Smooth muscle cell (in vitro differentiated cells): ENCODE measurements at regions not wholly inside any gene's neighbourhood (a gene's known extent, or its start where the extent isn't known, plus 50 kb on each side); places are given as distances from the start of the nearest gene placed in this dataset.

ENCODE experiments used
- DNase-seq: peaks from one replicate; lab custom pipeline; 2025; ENCODE audit not compliant: unreplicated experiment; lab: John Stamatoyannopoulos, UW
- H2AFZ ChIP-seq: fragments of 200-600 bp; sonication (generic); 2 replicates; pipeline ENCODE4 v1.6.0; 2016; ENCODE audit warnings: antibody characterized with exemption, low read depth, mild to moderate bottlenecking
- H3F3A ChIP-seq: fragments of 200-600 bp; sonication (generic); 2 replicates; pipeline ENCODE4 v1.6.0; 2017; ENCODE audit warnings: antibody characterized with exemption, low read depth
- H3K27ac ChIP-seq: fragments of 200-600 bp; sonication (generic); 2 replicates; pipeline ENCODE4 v1.5.1; 2016; ENCODE audit warnings: low read depth, mild to moderate bottlenecking
- H3K27me3 ChIP-seq: fragments of 200-600 bp; sonication (generic); 2 replicates; pipeline ENCODE4 v1.6.1; 2016; ENCODE audit warnings: low read depth, mild to moderate bottlenecking
- H3K36me3 ChIP-seq: fragments of 200-600 bp; sonication (generic); 2 replicates; pipeline ENCODE4 v1.5.1; 2016; ENCODE audit warnings: low read depth
- H3K4me1 ChIP-seq: fragments of 200-600 bp; sonication (generic); 2 replicates; pipeline ENCODE4 v1.5.1; 2016; ENCODE audit warnings: low read depth
- H3K4me2 ChIP-seq: fragments of 200-600 bp; sonication (generic); 2 replicates; pipeline ENCODE4 v1.6.0; 2016; ENCODE audit warnings: mild to moderate bottlenecking
- H3K4me3 ChIP-seq: fragments of 200-600 bp; sonication (generic); 2 replicates; pipeline ENCODE4 v1.5.1; 2016; ENCODE audit warnings: mild to moderate bottlenecking
- H3K79me2 ChIP-seq: fragments of 200-600 bp; sonication (generic); 2 replicates; pipeline ENCODE4 v1.6.0; 2016; ENCODE audit warnings: low read depth, mild to moderate bottlenecking
- H3K9ac ChIP-seq: fragments of 200-600 bp; sonication (generic); 2 replicates; pipeline ENCODE4 v1.6.0; 2016; ENCODE audit warnings: low read depth
- H3K9me3 ChIP-seq: fragments of 200-600 bp; sonication (generic); replicated peaks from 2 replicates; pipeline ENCODE4 v1.5.1; 2016; ENCODE audit warnings: low read depth
- H4K20me1 ChIP-seq: fragments of 200-600 bp; sonication (generic); 2 replicates; pipeline ENCODE4 v1.6.0; 2016; ENCODE audit warnings: low read depth
- CTCF ChIP-seq: fragments of 200-600 bp; sonication (generic); IDR thresholded peaks from 2 replicates; pipeline ENCODE4 v1.5.1; 2017; ENCODE audit warnings: borderline replicate concordance, mild to moderate bottlenecking, antibody characterized with exemption; ENCODE audit not compliant: insufficient read depth, poor library complexity, severe bottlenecking
- WGBS: methylation state at CpG from one replicate; pipeline ENCODE4 v1.1.7; 2016; ENCODE audit warnings: low lambda C conversion rate; 5-methylcytosine and 5-hydroxymethylcytosine counted together

- WGBS: 88% methylated on average over 10 of the region's 10 CpGs
- H3F3A ChIP-seq: no peaks in the 10 kb centered on the region
- H3K4me1 ChIP-seq: no peaks in the 10 kb centered on the region
- H3K4me2 ChIP-seq: no peak overlapping the region
- no peaks in the 10 kb centered on the region for H3K27me3 ChIP-seq
- H3K4me3 ChIP-seq: no peak overlapping the region
- H3K27ac ChIP-seq: no peak overlapping the region
- no peak for DNase-seq
- no peaks in the 10 kb centered on the region for H3K9me3 ChIP-seq
- H3K9ac ChIP-seq: no peak overlapping the region
- no peaks in the 10 kb centered on the region for H4K20me1 ChIP-seq
- no peaks in the 10 kb centered on the region for H3K36me3 ChIP-seq
- no peak overlapping the region for H2AFZ ChIP-seq
- no peak for TF ChIP-seq CTCF
- H3K79me2 ChIP-seq: no peaks in the 10 kb centered on the region
These were observed 870.2 kb downstream of the CBLN2 start for GRCh38 chr18:71673954-71674353.

- TF ChIP-seq CTCF: no peak
- WGBS: 83% methylated on average over 5 of the region's 5 CpGs
These were observed 870.6 kb downstream of the CBLN2 start for GRCh38 chr18:71673498-71673897.

GRCh38 chr18:71666481-71666880 lies 877.7 kb downstream of the CBLN2 start:
- Histone ChIP-seq H3K4me1 (no peaks in the 10 kb centered on the region), H3K9me3 (no peaks in the 10 kb centered on the region), H3K36me3 (no peaks in the 10 kb centered on the region), H3K4me3 (no peak overlapping the region), H3K27me3 (no peaks in the 10 kb centered on the region), H4K20me1 (no peaks in the 10 kb centered on the region), H3K27ac (no peak overlapping the region), H3K4me2 (no peak overlapping the region), H3K9ac (no peak overlapping the region), H3K79me2 (no peaks in the 10 kb centered on the region), H2AFZ (no peak overlapping the region), H3F3A (no peaks in the 10 kb centered on the region)
- WGBS: 83% methylated on average over 2 of the region's 2 CpGs
- no peak for TF ChIP-seq CTCF
- no peak for DNase-seq

More at GRCh38 chr18:71673498-71673897, 870.6 kb downstream of the CBLN2 start:
- Histone ChIP-seq H3K27ac (no peak overlapping the region), H4K20me1 (no peaks in the 10 kb centered on the region), H3K9me3 (no peaks in the 10 kb centered on the region), H3K36me3 (no peaks in the 10 kb centered on the region), H3K4me3 (no peak overlapping the region), H3K27me3 (no peaks in the 10 kb centered on the region), H3F3A (no peaks in the 10 kb centered on the region), H2AFZ (no peak overlapping the region), H3K4me1 (no peaks in the 10 kb centered on the region), H3K9ac (no peak overlapping the region), H3K4me2 (no peak overlapping the region), H3K79me2 (no peaks in the 10 kb centered on the region)
- no peak for DNase-seq

GRCh38 chr18:71665131-71665530 lies 879.0 kb downstream of the CBLN2 start:
- H3K27me3 ChIP-seq: no peaks in the 10 kb centered on the region
- no peak overlapping the region for H3K4me2 ChIP-seq
- no peak overlapping the region for H3K9ac ChIP-seq
- TF ChIP-seq CTCF: no peak
- no peak overlapping the region for H2AFZ ChIP-seq
- no peaks in the 10 kb centered on the region for H3K79me2 ChIP-seq
- H3K9me3 ChIP-seq: no peaks in the 10 kb centered on the region
- no peaks in the 10 kb centered on the region for H3F3A ChIP-seq
- H4K20me1 ChIP-seq: no peaks in the 10 kb centered on the region
- no peak overlapping the region for H3K27ac ChIP-seq
- no peaks in the 10 kb centered on the region for H3K4me1 ChIP-seq
- H3K36me3 ChIP-seq: no peaks in the 10 kb centered on the region
- H3K4me3 ChIP-seq: no peak overlapping the region
- no peak for DNase-seq
